ENCODE measurements at regions not wholly inside any gene's neighbourhood (a gene's known extent, or its start where the extent isn't known, plus 50 kb on each side); places are given as distances from the start of the nearest gene placed in this dataset.

DNA sequence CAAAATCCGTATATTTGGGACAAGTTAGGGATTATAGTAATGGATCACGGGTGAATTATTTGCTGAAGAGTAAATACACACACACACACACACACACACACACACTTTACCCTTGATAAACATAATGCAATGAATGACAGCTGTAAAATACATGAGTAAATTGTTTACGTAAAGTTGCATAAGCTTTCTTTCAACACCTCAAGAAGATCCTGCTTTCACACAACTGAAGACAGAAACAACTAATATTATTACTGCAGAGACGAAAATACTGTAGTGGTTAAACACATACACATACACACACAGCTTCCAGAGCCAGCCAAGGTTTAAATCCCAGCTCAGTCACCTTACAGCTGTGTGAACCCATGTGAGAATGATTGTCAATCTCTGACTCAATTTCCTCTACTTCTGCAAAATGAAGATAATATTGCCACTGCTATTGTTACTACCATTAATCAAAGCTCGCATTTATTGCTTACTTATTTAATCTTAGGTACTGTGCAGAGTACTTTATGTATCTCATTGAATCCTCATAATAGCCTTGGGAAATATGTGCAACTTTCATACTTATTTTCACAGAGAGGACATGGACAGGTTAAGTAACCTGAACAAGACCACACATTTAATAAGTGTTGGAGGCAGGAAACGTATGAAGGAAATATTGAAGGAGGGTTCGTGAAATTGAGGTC is 50.6 kb upstream of the DOK6 start:
- DNase-seq = no peak
